ENCODE measurements at regions not wholly inside any gene's neighbourhood (a gene's known extent, or its start where the extent isn't known, plus 50 kb on each side); places are given as distances from the start of the nearest gene placed in this dataset.

GRCh38 chr13:99118179-99118578, 82.5 kb upstream of the UBAC2 start:
- H3K4me3 ChIP-seq (ENCODE audit: low read depth, low read length) = no peak overlapping the region
- TF ChIP-seq CTCF (IDR thresholded peaks at IDR 0.05; ENCODE audit: low read depth, low read length) = no peak
- DNase-seq (ENCODE audit: low read depth, low spot score) = no peak
- in situ Hi-C loops (cut with HindIII; ENCODE audit: low sequenced_read_pairs) = no loop called here

- in situ Hi-C loops (cut with HindIII; ENCODE audit: low sequenced_read_pairs) = no loop called here
- DNase-seq (ENCODE audit: low read depth, low spot score) = no peak
Measured at GRCh38 chr13:99119656-99120055, 81.0 kb upstream of the UBAC2 start.

GRCh38 chr13:99120751-99121150, 79.9 kb upstream of the UBAC2 start:
- in situ Hi-C loops (cut with HindIII; ENCODE audit: low sequenced_read_pairs) = no loop called here
- TF ChIP-seq CTCF (IDR thresholded peaks at IDR 0.05; ENCODE audit: low read depth, low read length) = no peak
- no peak overlapping the region for H3K4me3 ChIP-seq (ENCODE audit: low read depth, low read length)
- no peak for DNase-seq (ENCODE audit: low read depth, low spot score)

More at GRCh38 chr13:99119656-99120055, 81.0 kb upstream of the UBAC2 start:
- no peak for TF ChIP-seq CTCF (IDR thresholded peaks at IDR 0.05; ENCODE audit: low read depth, low read length)
- no peak overlapping the region for H3K4me3 ChIP-seq (ENCODE audit: low read depth, low read length)

GRCh38 chr13:99122171-99122570, 78.5 kb upstream of the UBAC2 start:
- no peak for DNase-seq (ENCODE audit: low read depth, low spot score)
- in situ Hi-C loops (cut with HindIII; ENCODE audit: low sequenced_read_pairs) = no loop called here
- no peak overlapping the region for H3K4me3 ChIP-seq (ENCODE audit: low read depth, low read length)
- no peak for TF ChIP-seq CTCF (IDR thresholded peaks at IDR 0.05; ENCODE audit: low read depth, low read length)

- H3K4me3 ChIP-seq (ENCODE audit: low read depth, low read length) = no peak overlapping the region
- in situ Hi-C loops (cut with HindIII; ENCODE audit: low sequenced_read_pairs) = no loop called here
- TF ChIP-seq CTCF (IDR thresholded peaks at IDR 0.05; ENCODE audit: low read depth, low read length) = no peak
- DNase-seq (ENCODE audit: low read depth, low spot score) = peak; percentile 16
Measured at GRCh38 chr13:99123101-99124045, 77.3 kb upstream of the UBAC2 start.

GRCh38 chr13:99124046-99124400, 76.6 kb upstream of the UBAC2 start:
- DNase-seq (ENCODE audit: low read depth, low spot score) = no peak
- in situ Hi-C loops (cut with HindIII; ENCODE audit: low sequenced_read_pairs) = no loop called here
- no peak overlapping the region for H3K4me3 ChIP-seq (ENCODE audit: low read depth, low read length)
- no peak for TF ChIP-seq CTCF (IDR thresholded peaks at IDR 0.05; ENCODE audit: low read depth, low read length)

All from astrocyte of the spinal cord (primary cell).